ENCODE measurements at regions not wholly inside any gene's neighbourhood (a gene's known extent, or its start where the extent isn't known, plus 50 kb on each side); places are given as distances from the start of the nearest gene placed in this dataset.

DNA sequence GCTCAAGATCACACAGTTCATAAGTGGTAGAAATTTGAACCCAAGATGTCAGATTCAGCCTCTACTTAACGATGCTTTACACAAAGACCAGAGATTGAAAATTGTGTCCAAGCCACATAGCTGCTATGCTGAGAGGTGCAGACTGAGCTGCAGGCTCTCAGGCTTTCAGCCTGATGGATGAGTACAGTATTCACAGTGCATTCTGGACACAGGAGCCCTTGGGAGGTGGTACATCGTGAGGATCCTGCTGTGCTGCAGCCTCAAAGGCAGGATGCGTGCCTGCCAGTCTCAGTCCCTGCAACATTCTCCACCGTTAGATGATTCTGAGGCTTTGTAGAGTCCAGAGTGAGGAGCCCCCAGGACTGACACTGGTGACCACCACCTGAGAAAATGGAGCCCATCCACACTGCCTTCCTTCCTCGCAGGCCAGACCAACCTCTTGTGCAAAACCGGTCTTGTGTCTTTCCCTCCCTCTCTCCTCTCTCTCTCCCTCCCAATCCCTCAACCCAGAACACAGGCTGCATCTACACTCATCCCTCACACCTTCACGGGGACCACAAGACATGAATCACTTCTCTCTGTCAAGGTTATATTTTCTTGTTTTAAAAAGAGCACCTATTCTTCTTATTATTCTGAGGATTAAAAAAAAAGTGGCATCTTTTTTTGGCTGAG, 203.4 kb upstream of the ZNF507 start:
- no peak overlapping the region for H3K4me3 ChIP-seq (ENCODE audit: low read depth, low read length)
- no peak for DNase-seq (ENCODE audit: low read depth)
- TF ChIP-seq, protein P1, sequence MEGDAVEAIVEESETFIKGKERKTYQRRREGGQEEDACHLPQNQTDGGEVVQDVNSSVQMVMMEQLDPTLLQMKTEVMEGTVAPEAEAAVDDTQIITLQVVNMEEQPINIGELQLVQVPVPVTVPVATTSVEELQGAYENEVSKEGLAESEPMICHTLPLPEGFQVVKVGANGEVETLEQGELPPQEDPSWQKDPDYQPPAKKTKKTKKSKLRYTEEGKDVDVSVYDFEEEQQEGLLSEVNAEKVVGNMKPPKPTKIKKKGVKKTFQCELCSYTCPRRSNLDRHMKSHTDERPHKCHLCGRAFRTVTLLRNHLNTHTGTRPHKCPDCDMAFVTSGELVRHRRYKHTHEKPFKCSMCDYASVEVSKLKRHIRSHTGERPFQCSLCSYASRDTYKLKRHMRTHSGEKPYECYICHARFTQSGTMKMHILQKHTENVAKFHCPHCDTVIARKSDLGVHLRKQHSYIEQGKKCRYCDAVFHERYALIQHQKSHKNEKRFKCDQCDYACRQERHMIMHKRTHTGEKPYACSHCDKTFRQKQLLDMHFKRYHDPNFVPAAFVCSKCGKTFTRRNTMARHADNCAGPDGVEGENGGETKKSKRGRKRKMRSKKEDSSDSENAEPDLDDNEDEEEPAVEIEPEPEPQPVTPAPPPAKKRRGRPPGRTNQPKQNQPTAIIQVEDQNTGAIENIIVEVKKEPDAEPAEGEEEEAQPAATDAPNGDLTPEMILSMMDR (IDR thresholded peaks at IDR 0.05; ENCODE audit: insufficient read depth, low read length): no peak

DNA sequence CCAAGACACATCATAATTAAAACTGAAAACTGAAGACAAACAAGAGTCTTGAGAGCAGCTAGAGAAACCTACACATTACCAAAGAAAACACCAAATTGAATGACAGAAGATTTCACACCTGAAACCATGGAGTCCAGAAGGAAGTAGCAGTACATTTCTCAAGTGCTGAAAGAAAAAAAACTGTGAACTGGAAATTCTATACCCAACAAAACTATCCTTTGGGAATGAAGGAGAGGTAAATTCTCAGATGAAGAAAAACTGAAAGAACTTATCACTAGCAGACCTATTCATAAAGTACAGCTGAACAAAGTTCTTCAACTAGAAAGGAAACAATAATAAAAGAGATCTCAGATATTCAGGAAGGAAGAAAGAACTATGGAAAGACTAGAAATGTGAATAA, 198.7 kb upstream of the ZNF507 start:
- DNase-seq (ENCODE audit: low read depth): no peak
- TF ChIP-seq, protein P1 (IDR thresholded peaks at IDR 0.05; ENCODE audit: insufficient read depth, low read length): no peak
- no peak overlapping the region for H3K4me3 ChIP-seq (ENCODE audit: low read depth, low read length)

DNA sequence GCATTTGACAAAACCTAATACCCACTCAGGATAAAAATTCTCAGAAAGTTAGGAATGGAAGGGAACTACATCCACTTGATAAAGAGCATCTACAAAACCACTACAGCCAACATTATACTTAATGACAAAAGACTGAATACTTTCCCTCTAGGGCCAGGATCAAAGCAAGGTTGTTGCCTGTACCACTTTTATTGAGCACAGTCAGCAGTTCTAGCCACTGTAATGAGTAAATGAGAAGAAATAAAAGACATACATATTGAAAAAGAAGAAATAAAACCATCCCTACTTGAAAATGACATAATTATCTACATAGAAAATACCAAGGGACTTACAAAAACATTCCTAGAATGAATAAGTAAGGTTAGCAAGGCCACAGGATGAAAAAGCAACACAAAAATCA, 194.8 kb upstream of the ZNF507 start:
- no peak overlapping the region for H3K4me3 ChIP-seq (ENCODE audit: low read depth, low read length)
- no peak for DNase-seq (ENCODE audit: low read depth)
- TF ChIP-seq, protein P1 (IDR thresholded peaks at IDR 0.05; ENCODE audit: insufficient read depth, low read length): no peak

DNA sequence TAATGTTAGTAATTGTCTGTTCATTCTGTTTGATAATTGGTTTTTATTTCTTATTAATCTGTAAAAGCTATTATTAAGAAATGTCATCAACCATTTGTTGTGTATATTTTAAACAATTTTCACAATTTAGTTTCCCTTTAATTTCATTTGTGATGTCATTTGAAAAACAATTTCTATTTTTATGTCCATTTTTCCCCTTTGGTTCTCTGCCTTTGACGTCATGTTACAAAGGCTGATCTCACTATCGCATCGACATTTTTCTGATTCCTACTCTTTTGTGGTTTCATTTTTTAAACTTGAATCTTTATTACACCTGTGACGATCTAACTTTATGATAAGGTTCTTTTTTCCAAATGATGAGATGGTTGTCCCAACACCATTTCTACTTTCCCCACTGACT, 191.0 kb upstream of the ZNF507 start:
- no peak for DNase-seq (ENCODE audit: low read depth)
- H3K4me3 ChIP-seq (ENCODE audit: low read depth, low read length): no peak overlapping the region
- TF ChIP-seq, protein P1 (IDR thresholded peaks at IDR 0.05; ENCODE audit: insufficient read depth, low read length): no peak

DNA sequence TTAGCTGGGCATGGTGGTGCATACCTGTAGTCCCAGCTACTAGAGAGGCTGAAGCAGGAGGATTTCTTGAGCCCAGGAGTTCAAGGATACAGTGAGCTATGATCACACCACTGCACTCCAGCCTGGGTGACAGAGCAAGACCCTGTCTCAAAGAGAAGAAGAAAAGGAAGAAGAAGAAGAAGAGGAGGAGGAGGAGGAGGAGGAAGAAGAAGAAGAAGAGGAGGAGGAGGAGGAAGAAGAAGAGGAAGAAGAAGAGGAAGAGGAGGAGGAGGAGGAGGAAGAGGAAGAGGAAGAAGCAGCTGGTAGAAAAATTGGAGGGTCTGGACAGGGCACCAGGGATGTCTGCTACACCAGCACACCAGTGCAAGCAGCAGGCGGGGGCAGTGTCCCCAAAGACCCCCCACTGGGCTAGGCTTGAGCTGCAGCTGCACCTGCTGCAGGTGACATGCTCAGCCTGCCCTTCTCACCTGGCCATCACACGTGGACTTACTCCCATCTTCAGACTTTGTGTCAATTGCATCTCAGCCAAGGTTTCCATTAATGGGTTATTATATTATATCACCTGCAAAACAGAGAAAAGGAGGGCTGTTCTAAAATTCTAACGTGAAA, 180.9 kb upstream of the ZNF507 start:
- no peak for DNase-seq (ENCODE audit: low read depth)
- TF ChIP-seq, protein P1 (IDR thresholded peaks at IDR 0.05; ENCODE audit: insufficient read depth, low read length): no peak
- H3K4me3 ChIP-seq (ENCODE audit: low read depth, low read length): no peak overlapping the region

DNA sequence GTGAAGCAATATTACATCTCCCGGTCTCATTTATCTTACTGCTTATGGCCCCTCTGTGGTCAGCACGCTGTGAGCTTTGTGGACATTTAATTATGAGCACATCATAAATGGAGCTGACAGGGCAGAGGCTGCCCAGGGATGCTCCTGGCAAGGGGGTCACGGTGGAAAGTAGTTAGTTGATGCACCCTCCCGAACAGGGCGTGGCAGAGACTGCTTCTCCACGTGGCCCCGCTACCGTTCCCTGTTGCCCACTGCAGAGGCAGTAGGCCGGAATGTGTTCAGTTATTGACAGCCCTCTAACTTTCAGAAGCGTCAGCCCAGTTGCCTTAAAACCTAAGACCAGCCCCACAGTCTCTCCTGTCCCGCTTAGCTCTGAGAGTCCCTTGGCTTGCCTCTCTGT, 180.3 kb upstream of the ZNF507 start:
- no peak for DNase-seq (ENCODE audit: low read depth)
- TF ChIP-seq, protein P1 (IDR thresholded peaks at IDR 0.05; ENCODE audit: insufficient read depth, low read length): no peak
- no peak overlapping the region for H3K4me3 ChIP-seq (ENCODE audit: low read depth, low read length)
